ENCODE measurements at regions not wholly inside any gene's neighbourhood (a gene's known extent, or its start where the extent isn't known, plus 50 kb on each side); places are given as distances from the start of the nearest gene placed in this dataset.

GRCh38 chrX:16251782-16252181, 84.5 kb downstream of the MAGEB17 start:
- TF ChIP-seq CTCF (conservative IDR thresholded peaks at IDR 0.05; ENCODE audit: low read depth, low read length), result no peak
- no peak for TF ChIP-seq EZH2 (IDR thresholded peaks at IDR 0.05; ENCODE audit: borderline replicate concordance, low read depth, low read length, poor library complexity, severe bottlenecking)

Measured in A673 (cell line).